ENCODE measurements at regions not wholly inside any gene's neighbourhood (a gene's known extent, or its start where the extent isn't known, plus 50 kb on each side); places are given as distances from the start of the nearest gene placed in this dataset.
"Not testable (repeated sequence)": the region's sequence is repeated elsewhere in the genome, so short reads cannot be mapped to it uniquely, and the experiment has no call there.

GRCh38 chr16:32915346-32915745 lies 239.4 kb upstream of the TP53TG3 start:
- TF ChIP-seq EZH2phosphoT487 (IDR thresholded peaks at IDR 0.05; ENCODE audit: low read depth, severe bottlenecking, unreplicated experiment); CTCF (IDR thresholded peaks at IDR 0.05; ENCODE audit: poor library complexity): not testable (repeated sequence)
